ENCODE measurements at regions not wholly inside any gene's neighbourhood (a gene's known extent, or its start where the extent isn't known, plus 50 kb on each side); places are given as distances from the start of the nearest gene placed in this dataset.

DNA sequence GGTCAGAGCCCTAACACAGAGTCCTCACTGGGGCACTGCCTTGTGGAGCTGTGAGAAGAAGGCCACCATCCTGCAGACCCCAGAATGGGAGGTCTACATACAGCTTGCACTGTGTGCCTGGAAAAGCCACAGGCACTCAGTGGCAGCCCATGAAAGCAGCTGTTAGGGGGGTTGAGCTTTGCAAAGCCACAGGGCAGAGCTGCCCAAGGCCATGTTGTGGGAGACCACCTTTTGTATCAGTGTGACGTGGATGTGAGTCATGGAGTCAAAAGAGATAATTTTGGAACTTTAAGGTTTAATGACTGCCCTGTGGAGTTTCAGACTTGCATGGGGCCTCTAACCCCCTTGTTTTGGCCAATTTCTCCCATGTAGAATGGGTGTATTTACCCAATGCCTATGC is 52.9 kb upstream of the TPRG1 start:
- no peak for DNase-seq

DNA sequence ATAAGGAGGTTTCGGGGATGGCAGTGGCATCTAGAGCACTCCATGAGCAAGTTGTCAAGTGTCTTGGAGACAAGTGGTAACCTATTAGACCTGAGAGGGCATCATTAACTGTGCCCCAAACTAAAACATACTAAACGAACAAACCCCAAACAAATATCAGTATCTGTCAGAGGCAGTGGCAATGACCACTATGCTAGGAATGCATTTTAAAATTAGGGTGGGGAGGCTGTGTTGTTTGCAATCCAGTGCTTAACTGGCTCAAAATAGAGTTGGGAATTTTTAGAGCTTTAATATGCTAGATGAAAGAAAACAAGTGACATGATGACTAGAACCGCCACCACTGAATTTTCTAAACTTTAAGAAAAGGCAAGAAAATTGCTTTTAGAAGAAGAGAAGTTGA is 51.8 kb upstream of the TPRG1 start:
- no peak for DNase-seq

- no peak for DNase-seq
Observed at GRCh38 chr3:189121092-189121491, 50.7 kb upstream of the TPRG1 start.
